A549 (cell line): ENCODE measurements at regions not wholly inside any gene's neighbourhood (a gene's known extent, or its start where the extent isn't known, plus 50 kb on each side); places are given as distances from the start of the nearest gene placed in this dataset.

ENCODE experiments used
- BHLHE40 ChIP-seq: IDR thresholded peaks from 2 replicates; pipeline ENCODE4 v1.6.1; 2012; ENCODE audit warnings: low read depth, low read length, inconsistent platforms
- CBX8 ChIP-seq: fragments of 200-600 bp; sonication (generic); IDR thresholded peaks from 2 replicates; pipeline ENCODE4 v1.6.1; 2016
- CTCF ChIP-seq: fragments of >200 bp; sonication (Bioruptor Twin); formaldehyde crosslinking; IDR thresholded peaks from 3 replicates; pipeline ENCODE4 v1.5.1; 2016
- NPAS2 ChIP-seq: fragments of 250-450 bp; sonication (Bioruptor Pico); IDR thresholded peaks from 2 replicates; pipeline ENCODE4 v1.8.0; 2022; ENCODE audit warnings: mild to moderate bottlenecking, moderate library complexity, borderline replicate concordance
- POLR2A ChIP-seq: IDR thresholded peaks from 2 replicates; pipeline ENCODE4 v1.6.1; 2012; ENCODE audit warnings: mild to moderate bottlenecking, low read length
- SMC3 ChIP-seq: fragments of >200 bp; sonication (Bioruptor Twin); formaldehyde crosslinking; IDR thresholded peaks from 3 replicates; pipeline ENCODE4 v1.6.1; 2018; ENCODE audit warnings: inconsistent platforms
- SREBF2 ChIP-seq: fragments of 450-650 bp; IDR thresholded peaks from 2 replicates; pipeline ENCODE4 v1.6.1; 2014; ENCODE audit warnings: mild to moderate bottlenecking, moderate library complexity
- ZC3H11A ChIP-seq: fragments of 450-650 bp; IDR thresholded peaks from 2 replicates; pipeline ENCODE4 v1.6.1; 2014; ENCODE audit warnings: antibody characterized with exemption, mild to moderate bottlenecking
- TF ChIP-seq, protein P1 (sequence below): fragments of 200-600 bp; sonication (generic); IDR thresholded peaks from 2 replicates; pipeline ENCODE4 v1.6.1; 2016; ENCODE audit warnings: antibody characterized with exemption, mild to moderate bottlenecking, moderate library complexity
- TF ChIP-seq, protein P2 (sequence below): IDR thresholded peaks from 2 replicates; pipeline ENCODE4 v1.6.1; 2012

DNA sequence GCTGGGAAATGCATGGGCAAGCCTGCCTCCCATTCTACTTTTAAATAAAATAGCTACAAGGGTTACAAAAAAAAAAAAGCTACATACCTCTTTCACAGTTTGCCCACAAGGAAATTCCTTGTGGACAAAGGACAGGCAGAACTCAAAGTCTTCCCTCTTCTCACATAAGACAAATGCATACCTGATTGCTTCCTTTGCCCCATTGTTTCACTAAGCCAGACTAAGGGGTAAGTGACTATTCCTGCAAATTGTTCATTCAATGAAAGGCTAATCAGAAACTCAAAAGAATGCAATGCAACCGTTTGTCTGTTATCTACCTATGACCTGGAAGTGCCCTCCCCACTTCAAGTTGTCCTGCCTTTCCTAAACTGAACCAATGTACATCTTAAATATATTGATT, 780.6 kb downstream of the FAM133A start:
- TF ChIP-seq, protein P1, sequence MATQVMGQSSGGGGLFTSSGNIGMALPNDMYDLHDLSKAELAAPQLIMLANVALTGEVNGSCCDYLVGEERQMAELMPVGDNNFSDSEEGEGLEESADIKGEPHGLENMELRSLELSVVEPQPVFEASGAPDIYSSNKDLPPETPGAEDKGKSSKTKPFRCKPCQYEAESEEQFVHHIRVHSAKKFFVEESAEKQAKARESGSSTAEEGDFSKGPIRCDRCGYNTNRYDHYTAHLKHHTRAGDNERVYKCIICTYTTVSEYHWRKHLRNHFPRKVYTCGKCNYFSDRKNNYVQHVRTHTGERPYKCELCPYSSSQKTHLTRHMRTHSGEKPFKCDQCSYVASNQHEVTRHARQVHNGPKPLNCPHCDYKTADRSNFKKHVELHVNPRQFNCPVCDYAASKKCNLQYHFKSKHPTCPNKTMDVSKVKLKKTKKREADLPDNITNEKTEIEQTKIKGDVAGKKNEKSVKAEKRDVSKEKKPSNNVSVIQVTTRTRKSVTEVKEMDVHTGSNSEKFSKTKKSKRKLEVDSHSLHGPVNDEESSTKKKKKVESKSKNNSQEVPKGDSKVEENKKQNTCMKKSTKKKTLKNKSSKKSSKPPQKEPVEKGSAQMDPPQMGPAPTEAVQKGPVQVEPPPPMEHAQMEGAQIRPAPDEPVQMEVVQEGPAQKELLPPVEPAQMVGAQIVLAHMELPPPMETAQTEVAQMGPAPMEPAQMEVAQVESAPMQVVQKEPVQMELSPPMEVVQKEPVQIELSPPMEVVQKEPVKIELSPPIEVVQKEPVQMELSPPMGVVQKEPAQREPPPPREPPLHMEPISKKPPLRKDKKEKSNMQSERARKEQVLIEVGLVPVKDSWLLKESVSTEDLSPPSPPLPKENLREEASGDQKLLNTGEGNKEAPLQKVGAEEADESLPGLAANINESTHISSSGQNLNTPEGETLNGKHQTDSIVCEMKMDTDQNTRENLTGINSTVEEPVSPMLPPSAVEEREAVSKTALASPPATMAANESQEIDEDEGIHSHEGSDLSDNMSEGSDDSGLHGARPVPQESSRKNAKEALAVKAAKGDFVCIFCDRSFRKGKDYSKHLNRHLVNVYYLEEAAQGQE = no peak
- no peak for TF ChIP-seq NPAS2 (CRISPR knock-in tag)
- no peak for TF ChIP-seq CTCF
- no peak for TF ChIP-seq BHLHE40
- no peak for TF ChIP-seq ZC3H11A
- TF ChIP-seq SREBF2 = no peak
- TF ChIP-seq POLR2A = no peak
- TF ChIP-seq, protein P2, sequence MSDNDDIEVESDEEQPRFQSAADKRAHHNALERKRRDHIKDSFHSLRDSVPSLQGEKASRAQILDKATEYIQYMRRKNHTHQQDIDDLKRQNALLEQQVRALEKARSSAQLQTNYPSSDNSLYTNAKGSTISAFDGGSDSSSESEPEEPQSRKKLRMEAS = no peak
- TF ChIP-seq CBX8 = no peak
- no peak for TF ChIP-seq SMC3
